Naive thymus-derived CD4-positive, alpha-beta T cell (primary cell): ENCODE measurements at regions not wholly inside any gene's neighbourhood (a gene's known extent, or its start where the extent isn't known, plus 50 kb on each side); places are given as distances from the start of the nearest gene placed in this dataset.

Experiments
- ATAC-seq: fragments of 150-1000 bp; cut with Tn5 transposase; 2 replicates; pipeline ENCODE4 v1.10.0; 2021; ENCODE audit warnings: mild to moderate bottlenecking, moderate library complexity
- CTCF ChIA-PET: fragments of 350-600 bp; sonication (Branson Sonifier 250); formaldehyde crosslinking; loops from one replicate; lab custom pipeline; 2021; ENCODE audit warnings: antibody characterized with exemption; lab: Charles Lee
- POLR2A ChIA-PET: fragments of 350-600 bp; sonication (Branson Sonifier 250); formaldehyde crosslinking; loops from one replicate; lab custom pipeline; 2021; ENCODE audit warnings: antibody characterized with exemption, inconsistent platforms; lab: Charles Lee
- DNase-seq, 9 donors: peaks; one replicate each; pipeline versions ENCODE4 v3.0.0 to v3.0.0-alpha.2; 2020 to 2022; ENCODE audit warnings: mixed read lengths in 1 of 9
- H3K27ac ChIP-seq: one replicate; pipeline ENCODE4 v1.7.0; 2013; ENCODE audit warnings: mild to moderate bottlenecking, low read depth, low read length, moderate library complexity
- H3K27me3 ChIP-seq, 2 donors: one replicate each; pipeline ENCODE4 v1.7.0; 2013; ENCODE audit warnings: low read length in 2 of 2, mild to moderate bottlenecking in 2 of 2, moderate library complexity in 2 of 2; ENCODE audit not compliant: control insufficient read depth in 2 of 2, insufficient read depth in 2 of 2
- H3K36me3 ChIP-seq, 3 experiments: 1 replicate in 2 of 3; 2 replicates in 1 of 3; pipeline ENCODE4 v1.7.0; 2013; ENCODE audit warnings: low read length in 3 of 3, mild to moderate bottlenecking in 3 of 3, moderate library complexity in 1 of 3; ENCODE audit not compliant: insufficient read depth in 3 of 3, control insufficient read depth in 2 of 3
- H3K4me1 ChIP-seq, 2 donors: one replicate each; pipeline ENCODE4 v1.7.0; 2013; ENCODE audit warnings: low read length in 2 of 2, mild to moderate bottlenecking in 2 of 2, moderate library complexity in 1 of 2; ENCODE audit not compliant: control insufficient read depth in 2 of 2, insufficient read depth in 2 of 2
- H3K4me3 ChIP-seq: 2 replicates; pipeline ENCODE4 v1.7.0; 2013; ENCODE audit warnings: mild to moderate bottlenecking, low read length
- H3K9me3 ChIP-seq, 3 experiments: 1 replicate in 2 of 3; 2 replicates in 1 of 3; pipeline ENCODE4 v1.7.0; 2013; ENCODE audit warnings: low read length in 3 of 3; ENCODE audit not compliant: control insufficient read depth in 2 of 3
- H3K27ac Mint-ChIP-seq, 9 donors: one replicate each; pipeline ENCODE4 v1.8.0; 2020 to 2022; ENCODE audit warnings: mixed read lengths in 9 of 9, mild to moderate bottlenecking in 8 of 9, moderate library complexity in 5 of 9, inconsistent platforms in 2 of 9
- H3K27me3 Mint-ChIP-seq, 5 donors: one replicate each; pipeline ENCODE4 v1.8.0; 2021 to 2022; ENCODE audit warnings: mixed read lengths in 5 of 5, mild to moderate bottlenecking in 1 of 5
- H3K36me3 Mint-ChIP-seq, 5 donors: one replicate each; pipeline ENCODE4 v1.8.0; 2020 to 2022; ENCODE audit warnings: mixed read lengths in 5 of 5, mild to moderate bottlenecking in 3 of 5, inconsistent platforms in 1 of 5
- H3K4me1 Mint-ChIP-seq, 7 donors: one replicate each; pipeline ENCODE4 v1.8.0; 2020 to 2022; ENCODE audit warnings: mixed read lengths in 7 of 7, mild to moderate bottlenecking in 3 of 7, inconsistent platforms in 1 of 7
- H3K4me3 Mint-ChIP-seq, 10 donors: one replicate each; pipeline ENCODE4 v1.8.0; 2020 to 2022; ENCODE audit warnings: mild to moderate bottlenecking in 10 of 10, mixed read lengths in 10 of 10, moderate library complexity in 6 of 10, inconsistent platforms in 2 of 10
- H3K9me3 Mint-ChIP-seq, 11 donors: one replicate each; pipeline ENCODE4 v1.8.0; 2020 to 2022; ENCODE audit warnings: mixed read lengths in 11 of 11, mild to moderate bottlenecking in 4 of 11, inconsistent platforms in 1 of 11, moderate library complexity in 1 of 11
- intact Hi-C, 2 donors: fragments of 100-400 bp; cut with micrococcal nuclease; formaldehyde crosslinking; loops; one replicate each; pipeline ENCODE4 v1.15.1; 2023

DNA sequence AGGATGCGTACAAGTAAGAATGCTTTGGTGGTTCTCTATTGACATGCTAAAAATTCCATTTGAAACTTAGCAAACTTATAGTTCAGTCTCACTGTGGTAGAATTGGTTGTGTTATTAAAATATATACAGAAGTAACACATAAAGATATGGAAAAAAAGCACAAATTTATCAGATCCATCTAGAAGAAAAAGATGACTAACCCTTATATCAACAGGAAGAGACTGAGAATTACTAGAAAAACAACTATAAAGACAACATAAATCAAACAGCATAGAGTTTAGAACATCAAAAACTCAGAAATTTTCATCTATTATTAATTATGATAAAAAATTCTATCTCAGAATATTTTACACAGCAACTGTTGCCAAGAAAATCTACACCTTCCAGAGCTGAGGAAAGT lies 491.0 kb downstream of the ETNK1 start:
- intact Hi-C loops, result no loop called here
- no peak overlapping the region for H3K4me3 Mint-ChIP-seq
- H3K27me3 Mint-ChIP-seq, result no peaks in the 10 kb centered on the region

DNA sequence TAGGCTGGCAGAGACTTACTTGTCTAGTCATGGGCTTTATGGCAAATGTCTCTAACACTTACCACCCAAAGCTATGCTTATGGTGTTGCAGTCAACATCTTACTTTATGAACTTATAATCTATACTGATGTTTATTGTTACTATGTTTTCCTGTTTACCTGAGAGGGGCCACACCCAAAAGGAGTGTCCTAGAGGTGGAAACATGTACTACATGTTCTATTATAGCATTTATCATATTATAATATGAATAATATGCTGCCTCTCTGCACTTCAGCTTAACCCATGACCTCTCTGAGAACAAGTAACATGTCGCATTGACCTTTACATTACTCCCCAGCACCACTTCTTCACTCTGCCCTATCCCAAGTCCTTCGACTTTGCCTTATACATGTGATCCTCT lies 501.8 kb downstream of the ETNK1 start:
- H3K4me3 Mint-ChIP-seq, result no peak overlapping the region
- no peaks in the 10 kb centered on the region for H3K27me3 ChIP-seq
- H3K27ac Mint-ChIP-seq, result no peak overlapping the region
- H3K27ac ChIP-seq, result no peak overlapping the region
- no peaks in the 10 kb centered on the region for H3K27me3 Mint-ChIP-seq
- no peaks in the 10 kb centered on the region for H3K9me3 ChIP-seq
- H3K4me1 ChIP-seq, result no peaks in the 10 kb centered on the region
- no peak for ATAC-seq
- H3K9me3 Mint-ChIP-seq, result peaks cover 0 to 6% (median 0%) of the 10 kb centered on the region in 11 donors
- H3K36me3 Mint-ChIP-seq, result no peaks in the 10 kb centered on the region
- DNase-seq, result no peak
- ChIA-PET CTCF (no interaction called here), POLR2A (no interaction called here)
- H3K36me3 ChIP-seq, result no peaks in the 10 kb centered on the region
- intact Hi-C loops, result no loop called here
- H3K4me3 ChIP-seq, result no peak overlapping the region
- H3K4me1 Mint-ChIP-seq, result no peaks in the 10 kb centered on the region

More for the DNA sequence above, 491.0 kb downstream of the ETNK1 start:
- H3K27ac ChIP-seq, result no peak overlapping the region
- H3K4me3 ChIP-seq, result no peak overlapping the region
- Mint-ChIP-seq H3K27ac (no peak overlapping the region), H3K36me3 (no peaks in the 10 kb centered on the region), H3K9me3 (peaks cover 0 to 4% (median 0%) of the 10 kb centered on the region in 11 donors), H3K4me1 (no peaks in the 10 kb centered on the region)
- ChIA-PET POLR2A (interaction anchor here (0.6 kb wide), 1 partner anchor 1933 kb away, joined by 4 read pairs; no protein-coding TSS in a partner anchor), CTCF (no interaction called here)
- H3K9me3 ChIP-seq, result no peaks in the 10 kb centered on the region
- no peaks in the 10 kb centered on the region for H3K4me1 ChIP-seq
- no peaks in the 10 kb centered on the region for H3K27me3 ChIP-seq
- DNase-seq (no peak), ATAC-seq (no peak)
- H3K36me3 ChIP-seq, result no peaks in the 10 kb centered on the region

DNA sequence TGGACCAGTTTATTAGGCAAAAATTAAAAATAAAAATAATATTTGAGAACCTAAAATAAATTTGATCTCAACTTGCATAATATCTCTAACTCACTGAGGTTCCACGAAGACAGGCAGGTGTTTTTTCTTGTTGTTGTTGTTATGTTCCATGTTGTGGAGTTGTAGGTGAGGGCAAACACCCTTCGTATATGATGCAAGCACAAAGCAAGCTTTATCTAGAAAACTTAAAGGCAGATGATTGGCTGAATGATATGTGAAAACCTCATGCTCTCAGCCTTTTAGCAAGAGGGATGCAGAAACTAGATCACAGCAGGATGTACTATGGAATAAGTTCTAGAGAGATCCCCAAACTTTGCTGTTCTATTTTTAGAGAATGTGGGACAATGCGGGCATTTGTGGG lies 502.7 kb downstream of the ETNK1 start:
- H3K36me3 ChIP-seq, result no peaks in the 10 kb centered on the region
- no peak overlapping the region for H3K4me3 Mint-ChIP-seq
- peaks cover 0 to 1% (median 0%) of the 10 kb centered on the region in 5 donors for H3K27me3 Mint-ChIP-seq

DNA sequence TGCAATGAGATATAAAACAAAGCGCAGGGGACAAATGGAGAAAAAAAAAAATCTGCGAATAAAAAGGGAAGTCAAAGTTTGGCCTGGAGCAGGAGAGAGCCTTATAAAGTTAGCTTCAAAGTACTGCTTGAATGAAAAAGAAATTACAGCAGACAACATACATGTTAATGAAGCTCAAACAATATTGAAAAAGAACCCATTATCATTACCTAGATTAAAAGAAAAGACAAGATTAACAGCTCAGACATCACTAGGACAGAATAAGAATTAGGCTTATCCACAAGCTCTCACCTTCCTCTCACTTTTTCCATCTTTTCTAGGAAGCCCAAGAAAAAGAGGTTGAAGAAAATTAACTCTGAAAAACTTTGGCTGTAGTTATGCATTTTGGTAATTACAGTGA lies 503.5 kb downstream of the ETNK1 start:
- DNase-seq (no peak), ATAC-seq (no peak)
- Histone ChIP-seq H3K4me3 (no peak overlapping the region), H3K4me1 (no peaks in the 10 kb centered on the region), H3K27ac (no peak overlapping the region), H3K9me3 (no peaks in the 10 kb centered on the region), H3K36me3 (no peaks in the 10 kb centered on the region), H3K27me3 (no peaks in the 10 kb centered on the region)
- no peaks in the 10 kb centered on the region for H3K36me3 Mint-ChIP-seq
- H3K9me3 Mint-ChIP-seq, result peaks cover 0 to 7% (median 0%) of the 10 kb centered on the region in 11 donors
- intact Hi-C loops, result no loop called here
- POLR2A ChIA-PET, result no interaction called here
- CTCF ChIA-PET, result no interaction called here
- no peaks in the 10 kb centered on the region for H3K4me1 Mint-ChIP-seq
- no peak overlapping the region for H3K4me3 Mint-ChIP-seq
- peaks cover 0 to 5% (median 0%) of the 10 kb centered on the region in 5 donors for H3K27me3 Mint-ChIP-seq
- H3K27ac Mint-ChIP-seq, result no peak overlapping the region

More for the DNA sequence above, 502.7 kb downstream of the ETNK1 start:
- intact Hi-C loops, result no loop called here
- H3K9me3 Mint-ChIP-seq, result peaks cover 0 to 7% (median 0%) of the 10 kb centered on the region in 11 donors
- no peaks in the 10 kb centered on the region for H3K36me3 Mint-ChIP-seq
- Histone ChIP-seq H3K27me3 (no peaks in the 10 kb centered on the region), H3K27ac (no peak overlapping the region), H3K4me3 (no peak overlapping the region), H3K4me1 (no peaks in the 10 kb centered on the region), H3K9me3 (no peaks in the 10 kb centered on the region)
- DNase-seq (no peak), ATAC-seq (no peak)
- H3K27ac Mint-ChIP-seq, result no peak overlapping the region
- H3K4me1 Mint-ChIP-seq, result no peaks in the 10 kb centered on the region
- ChIA-PET POLR2A (no interaction called here), CTCF (no interaction called here)

DNA sequence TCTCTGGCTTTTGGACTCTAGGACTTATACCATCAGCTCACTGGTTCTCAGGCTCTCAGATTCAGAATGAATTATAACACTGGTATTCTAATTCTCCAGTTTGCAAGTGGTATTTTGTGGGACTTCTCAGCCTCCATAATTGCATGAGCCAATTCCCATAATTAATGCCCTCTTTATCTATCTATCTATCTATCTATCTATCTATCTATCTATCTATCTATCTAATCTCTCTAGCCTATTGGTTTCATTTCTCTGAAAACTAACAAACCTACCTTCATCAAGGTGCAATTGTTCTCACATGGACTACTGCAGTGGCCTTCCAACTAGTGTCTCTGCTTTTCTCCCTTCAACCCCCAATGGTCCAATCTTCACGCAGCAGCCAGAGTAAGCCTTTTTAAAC lies 507.4 kb downstream of the ETNK1 start:
- Mint-ChIP-seq H3K4me1 (no peaks in the 10 kb centered on the region), H3K27me3 (peaks cover 0 to 5% (median 0%) of the 10 kb centered on the region in 5 donors), H3K27ac (no peak overlapping the region), H3K4me3 (no peak overlapping the region), H3K36me3 (no peaks in the 10 kb centered on the region), H3K9me3 (peaks cover 0 to 7% (median 0%) of the 10 kb centered on the region in 11 donors)
- Histone ChIP-seq H3K4me3 (no peak overlapping the region), H3K4me1 (no peaks in the 10 kb centered on the region), H3K9me3 (no peaks in the 10 kb centered on the region), H3K27ac (no peak overlapping the region), H3K27me3 (no peaks in the 10 kb centered on the region), H3K36me3 (no peaks in the 10 kb centered on the region)
- ATAC-seq (no peak), DNase-seq (no peak)
- intact Hi-C loops, result no loop called here
- ChIA-PET POLR2A (no interaction called here), CTCF (no interaction called here)

DNA sequence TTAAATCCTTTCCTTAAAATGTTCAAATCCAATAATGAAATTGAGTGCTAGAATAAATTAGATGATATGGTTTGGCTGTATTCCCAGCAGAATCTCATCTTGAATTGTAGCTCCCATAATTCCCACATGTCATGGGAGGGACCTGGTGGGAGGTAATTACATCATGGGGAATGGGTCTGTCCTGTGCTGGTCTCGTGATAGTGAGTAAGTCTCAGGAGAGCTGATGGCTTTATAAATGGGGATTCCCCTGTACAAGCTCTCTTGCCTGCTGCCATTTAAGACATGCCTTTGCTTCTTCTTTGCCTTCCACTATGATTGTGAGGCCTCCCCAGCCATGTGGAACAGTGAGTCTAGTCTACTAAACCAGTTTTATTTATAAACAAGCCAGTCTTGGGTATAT lies 508.5 kb downstream of the ETNK1 start:
- DNase-seq, result no peak
- H3K27ac ChIP-seq, result no peak overlapping the region
- no peaks in the 10 kb centered on the region for H3K36me3 Mint-ChIP-seq
- H3K9me3 Mint-ChIP-seq, result peaks cover 0 to 7% (median 1%) of the 10 kb centered on the region in 11 donors
- no peaks in the 10 kb centered on the region for H3K4me1 ChIP-seq
- POLR2A ChIA-PET, result no interaction called here
- CTCF ChIA-PET, result no interaction called here
- intact Hi-C loops, result no loop called here
- no peak for ATAC-seq
- no peaks in the 10 kb centered on the region for H3K9me3 ChIP-seq
- no peaks in the 10 kb centered on the region for H3K36me3 ChIP-seq
- no peak overlapping the region for H3K4me3 ChIP-seq
- no peaks in the 10 kb centered on the region for H3K4me1 Mint-ChIP-seq
- no peak overlapping the region for H3K4me3 Mint-ChIP-seq
- no peaks in the 10 kb centered on the region for H3K27me3 ChIP-seq
- peaks cover 0 to 5% (median 0%) of the 10 kb centered on the region in 5 donors for H3K27me3 Mint-ChIP-seq
- H3K27ac Mint-ChIP-seq, result no peak overlapping the region

DNA sequence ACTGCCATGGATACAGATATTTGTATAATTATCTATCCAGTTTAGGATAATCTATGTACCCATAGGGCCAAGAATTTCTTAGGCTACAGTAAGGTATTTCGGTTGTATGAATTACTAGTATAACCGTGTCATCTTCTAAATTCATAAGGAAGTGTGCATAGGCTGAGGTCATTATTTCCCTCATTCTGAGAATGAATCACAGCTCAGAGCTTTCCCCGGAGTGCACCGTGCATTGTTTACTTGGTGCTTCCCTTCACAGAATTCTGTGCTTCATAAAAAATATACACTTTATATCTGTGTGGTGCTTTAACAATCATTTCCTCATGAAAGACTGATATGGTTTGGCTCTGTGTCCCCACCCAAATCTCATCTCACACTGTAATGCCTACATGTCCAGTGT lies 514.1 kb downstream of the ETNK1 start:
- Mint-ChIP-seq H3K9me3 (peaks cover 0 to 16% (median 4%) of the 10 kb centered on the region in 11 donors), H3K27ac (no peak overlapping the region), H3K27me3 (peaks cover 0 to 3% (median 0%) of the 10 kb centered on the region in 5 donors), H3K4me1 (no peaks in the 10 kb centered on the region), H3K36me3 (no peaks in the 10 kb centered on the region), H3K4me3 (no peak overlapping the region)
- DNase-seq (no peak), ATAC-seq (no peak)
- POLR2A ChIA-PET, result no interaction called here
- Histone ChIP-seq H3K4me3 (no peak overlapping the region), H3K36me3 (no peaks in the 10 kb centered on the region), H3K27me3 (no peaks in the 10 kb centered on the region), H3K27ac (no peak overlapping the region), H3K9me3 (no peaks in the 10 kb centered on the region), H3K4me1 (no peaks in the 10 kb centered on the region)
- CTCF ChIA-PET, result no interaction called here
- intact Hi-C loops, result no loop called here
